Activated CD8-positive, alpha-beta T cell treated with anti-CD3 and anti-CD28 coated beads for 36 hours (primary cell): ENCODE measurements at regions not wholly inside any gene's neighbourhood (a gene's known extent, or its start where the extent isn't known, plus 50 kb on each side); places are given as distances from the start of the nearest gene placed in this dataset.

Experiments
- ATAC-seq: fragments of 200-7000 bp; cut with Tn5 transposase; one replicate; pipeline ENCODE4 v1.10.0; 2021; ENCODE audit warnings: mild to moderate bottlenecking, moderate library complexity
- CTCF ChIA-PET: fragments of 350-600 bp; sonication (Branson Sonifier 250); formaldehyde crosslinking; loops from one replicate; lab custom pipeline; 2021; ENCODE audit warnings: antibody characterized with exemption; lab: Charles Lee
- POLR2A ChIA-PET: fragments of 350-600 bp; sonication (Branson Sonifier 250); formaldehyde crosslinking; loops from one replicate; lab custom pipeline; 2021; ENCODE audit warnings: antibody characterized with exemption; lab: Charles Lee
- DNase-seq: peaks from one replicate; pipeline ENCODE4 v3.0.0-alpha.2; 2020
- H3K27ac Mint-ChIP-seq: one replicate; pipeline ENCODE4 v1.8.0; 2021; ENCODE audit warnings: mild to moderate bottlenecking, mixed read lengths
- H3K27me3 Mint-ChIP-seq: one replicate; pipeline ENCODE4 v1.8.0; 2021; ENCODE audit warnings: mixed read lengths
- H3K36me3 Mint-ChIP-seq: one replicate; pipeline ENCODE4 v1.8.0; 2021; ENCODE audit warnings: low read depth, mixed read lengths
- H3K4me1 Mint-ChIP-seq: one replicate; pipeline ENCODE4 v1.8.0; 2021; ENCODE audit warnings: low read depth, mixed read lengths
- H3K4me3 Mint-ChIP-seq: one replicate; pipeline ENCODE4 v1.8.0; 2021; ENCODE audit warnings: mild to moderate bottlenecking, moderate library complexity, mixed read lengths
- H3K9me3 Mint-ChIP-seq: one replicate; pipeline ENCODE4 v1.8.0; 2021; ENCODE audit warnings: mixed read lengths
- CTCF ChIP-seq: fragments of 200-600 bp; IDR thresholded peaks from one replicate; pipeline ENCODE4 v1.8.0; 2022; ENCODE audit warnings: antibody characterized with exemption, mild to moderate bottlenecking
- intact Hi-C: fragments of 100-400 bp; cut with micrococcal nuclease; formaldehyde crosslinking; loops from one replicate; pipeline ENCODE4 v1.10.0; 2022

- Mint-ChIP-seq H3K4me1 (no peaks in the 10 kb centered on the region), H3K4me3 (no peak overlapping the region), H3K9me3 (no peaks in the 10 kb centered on the region), H3K36me3 (no peaks in the 10 kb centered on the region), H3K27ac (no peak overlapping the region), H3K27me3 (no peaks in the 10 kb centered on the region)
- intact Hi-C loops: no loop called here
- POLR2A ChIA-PET: no interaction called here
- CTCF ChIA-PET: interaction anchor here (0.6 to 0.9 kb wide), 2 partner anchors 9 to 87 kb away, joined by 3 to 6 read pairs; no protein-coding TSS in a partner anchor
- no peak for ATAC-seq
- DNase-seq: no peak
- no peak for TF ChIP-seq CTCF
Observed at GRCh38 chr1:168430321-168430720, 113.5 kb downstream of the XCL2 start.

- no peak for TF ChIP-seq CTCF
- ATAC-seq (no peak), DNase-seq (no peak)
- ChIA-PET CTCF (interaction anchor here (2.5 to 3.4 kb wide), 2 partner anchors 11 to 86 kb away, joined by 7 to 18 read pairs; no protein-coding TSS in a partner anchor), POLR2A (interaction anchor here (1.6 kb wide), 1 partner anchor 13 kb away, joined by 4 read pairs; no protein-coding TSS in a partner anchor)
- H3K9me3 Mint-ChIP-seq: no peaks in the 10 kb centered on the region
- no peaks in the 10 kb centered on the region for H3K27me3 Mint-ChIP-seq
- H3K27ac Mint-ChIP-seq: no peak overlapping the region
- no peak overlapping the region for H3K4me3 Mint-ChIP-seq
- intact Hi-C loops: no loop called here
- no peaks in the 10 kb centered on the region for H3K36me3 Mint-ChIP-seq
- no peaks in the 10 kb centered on the region for H3K4me1 Mint-ChIP-seq
Observed at GRCh38 chr1:168428063-168428731, 115.6 kb downstream of the XCL2 start.

GRCh38 chr1:168427051-168427450 is 116.7 kb downstream of the XCL2 start:
- no peak for DNase-seq
- TF ChIP-seq CTCF: no peak
- no peak for ATAC-seq
- Mint-ChIP-seq H3K36me3 (no peaks in the 10 kb centered on the region), H3K27me3 (no peaks in the 10 kb centered on the region), H3K4me1 (peaks cover 6% of the 10 kb centered on the region), H3K27ac (no peak overlapping the region), H3K4me3 (no peak overlapping the region), H3K9me3 (no peaks in the 10 kb centered on the region)
- CTCF ChIA-PET: interaction anchor here (2.5 to 5.3 kb wide), 3 partner anchors 9 to 84 kb away, joined by 7 to 24 read pairs (median 18); no protein-coding TSS in a partner anchor
- intact Hi-C loops: no loop called here
- POLR2A ChIA-PET: interaction anchor here (1.6 kb wide), 1 partner anchor 12 kb away, joined by 4 read pairs; no protein-coding TSS in a partner anchor

GRCh38 chr1:168424281-168424680 is 119.5 kb downstream of the XCL2 start:
- Mint-ChIP-seq H3K4me1 (peaks cover 29% of the 10 kb centered on the region), H3K36me3 (no peaks in the 10 kb centered on the region), H3K9me3 (no peaks in the 10 kb centered on the region), H3K27me3 (no peaks in the 10 kb centered on the region), H3K27ac (no peak overlapping the region), H3K4me3 (no peak overlapping the region)
- ChIA-PET POLR2A (no interaction called here), CTCF (interaction anchor here (2.6 to 5.3 kb wide), 2 partner anchors 11 to 15 kb away, joined by 9 to 24 read pairs; no protein-coding TSS in a partner anchor)
- TF ChIP-seq CTCF: no peak
- ATAC-seq: no peak
- no peak for DNase-seq
- intact Hi-C loops: no loop called here
